Esophagus muscularis mucosa (tissue), 4 donors: ENCODE measurements at regions not wholly inside any gene's neighbourhood (a gene's known extent, or its start where the extent isn't known, plus 50 kb on each side); places are given as distances from the start of the nearest gene placed in this dataset.

Experiments used
- CTCF ChIP-seq, 3 experiments: fragments of 200-600 bp in 2 of 3; fragments of 450-650 bp in 1 of 3; sonication (generic) in 2 of 3; IDR thresholded peaks; one replicate each; pipeline ENCODE4 v1.5.1; 2017 to 2019; ENCODE audit warnings: antibody characterized with exemption in 3 of 3, mild to moderate bottlenecking in 2 of 3, moderate library complexity in 1 of 3
- EP300 ChIP-seq: sonication (generic); formaldehyde crosslinking; IDR thresholded peaks from one replicate; pipeline ENCODE4 v1.6.1; 2017; ENCODE audit warnings: antibody characterized with exemption
- POLR2A ChIP-seq: fragments of 450-650 bp; IDR thresholded peaks from one replicate; pipeline ENCODE4 v1.6.1; 2017; ENCODE audit warnings: antibody characterized with exemption, moderate library complexity, mild to moderate bottlenecking, low read depth

GRCh38 chr7:27344471-27344870 is 101.9 kb downstream of the EVX1 start:
- TF ChIP-seq CTCF (IDR thresholded peaks at IDR 0.05) (no peak), POLR2A (no peak), EP300 (no peak)
